ENCODE measurements at regions not wholly inside any gene's neighbourhood (a gene's known extent, or its start where the extent isn't known, plus 50 kb on each side); places are given as distances from the start of the nearest gene placed in this dataset.
"Not testable (repeated sequence)": the region's sequence is repeated elsewhere in the genome, so short reads cannot be mapped to it uniquely, and the experiment has no call there.

GRCh38 chr6:14887986-14888574 lies 357.8 kb upstream of the JARID2 start:
- Histone ChIP-seq H3K9me3 (ENCODE audit: control insufficient read depth in 3 of 3, low read length in 3 of 3) (no peaks in the 10 kb centered on the region), H3K9ac (ENCODE audit: low read depth in 1 of 3, low read length in 3 of 3) (peak overlapping the region in 1 of 3 donors; percentile 33), H3K27me3 (ENCODE audit: control insufficient read depth in 3 of 3, insufficient read depth in 3 of 3, low read length in 3 of 3) (no peaks in the 10 kb centered on the region), H3K36me3 (ENCODE audit: control insufficient read depth in 3 of 3, insufficient read depth in 3 of 3, low read length in 3 of 3) (no peaks in the 10 kb centered on the region), H3K4me3 (ENCODE audit: low read length in 3 of 3) (no peak overlapping the region), H3K4me1 (ENCODE audit: control insufficient read depth in 3 of 3, insufficient read depth in 3 of 3, low read length in 3 of 3) (peaks cover 21 to 31% (median 24%) of the 10 kb centered on the region in 3 donors), H3K27ac (ENCODE audit: low read depth, low read length) (peak overlapping the region; percentile 61)

GRCh38 chr6:14888575-14889000 lies 357.3 kb upstream of the JARID2 start:
- no peak overlapping the region for H3K4me3 ChIP-seq (ENCODE audit: low read length in 3 of 3)
- peak overlapping the region; percentile 61 for H3K27ac ChIP-seq (ENCODE audit: low read depth, low read length)
- H3K36me3 ChIP-seq (ENCODE audit: control insufficient read depth in 3 of 3, insufficient read depth in 3 of 3, low read length in 3 of 3), result no peaks in the 10 kb centered on the region

GRCh38 chr6:14889188-14889587 lies 356.7 kb upstream of the JARID2 start:
- Histone ChIP-seq H3K4me1 (ENCODE audit: control insufficient read depth in 3 of 3, insufficient read depth in 3 of 3, low read length in 3 of 3) (peaks cover 12 to 20% (median 14%) of the 10 kb centered on the region in 3 donors), H3K36me3 (ENCODE audit: control insufficient read depth in 3 of 3, insufficient read depth in 3 of 3, low read length in 3 of 3) (no peaks in the 10 kb centered on the region), H3K9ac (ENCODE audit: low read depth in 1 of 3, low read length in 3 of 3) (no peak overlapping the region), H3K27ac (ENCODE audit: low read depth, low read length) (no peak overlapping the region), H3K9me3 (ENCODE audit: control insufficient read depth in 3 of 3, low read length in 3 of 3) (no peaks in the 10 kb centered on the region), H3K27me3 (ENCODE audit: control insufficient read depth in 3 of 3, insufficient read depth in 3 of 3, low read length in 3 of 3) (no peaks in the 10 kb centered on the region), H3K4me3 (ENCODE audit: low read length in 3 of 3) (no peak overlapping the region)

More at GRCh38 chr6:14888575-14889000, 357.3 kb upstream of the JARID2 start:
- no peak overlapping the region for H3K9ac ChIP-seq (ENCODE audit: low read depth in 1 of 3, low read length in 3 of 3)
- H3K27me3 ChIP-seq (ENCODE audit: control insufficient read depth in 3 of 3, insufficient read depth in 3 of 3, low read length in 3 of 3), result no peaks in the 10 kb centered on the region
- H3K4me1 ChIP-seq (ENCODE audit: control insufficient read depth in 3 of 3, insufficient read depth in 3 of 3, low read length in 3 of 3), result peaks cover 17 to 25% (median 18%) of the 10 kb centered on the region in 3 donors
- H3K9me3 ChIP-seq (ENCODE audit: control insufficient read depth in 3 of 3, low read length in 3 of 3), result no peaks in the 10 kb centered on the region

- Histone ChIP-seq H3K36me3 (ENCODE audit: control insufficient read depth in 3 of 3, insufficient read depth in 3 of 3, low read length in 3 of 3) (no peaks in the 10 kb centered on the region), H3K27me3 (ENCODE audit: control insufficient read depth in 3 of 3, insufficient read depth in 3 of 3, low read length in 3 of 3) (no peaks in the 10 kb centered on the region), H3K4me3 (ENCODE audit: low read length in 3 of 3) (no peak overlapping the region), H3K9me3 (ENCODE audit: control insufficient read depth in 3 of 3, low read length in 3 of 3) (no peaks in the 10 kb centered on the region), H3K4me1 (ENCODE audit: control insufficient read depth in 3 of 3, insufficient read depth in 3 of 3, low read length in 3 of 3) (peaks cover 10 to 19% (median 12%) of the 10 kb centered on the region in 3 donors), H3K27ac (ENCODE audit: low read depth, low read length) (no peak overlapping the region), H3K9ac (ENCODE audit: low read depth in 1 of 3, low read length in 3 of 3) (no peak overlapping the region)
Measured at GRCh38 chr6:14889611-14890593, 356.0 kb upstream of the JARID2 start.

- H3K36me3 ChIP-seq (ENCODE audit: control insufficient read depth in 3 of 3, insufficient read depth in 3 of 3, low read length in 3 of 3); H3K9ac ChIP-seq (ENCODE audit: low read depth in 1 of 3, low read length in 3 of 3); H3K27ac ChIP-seq (ENCODE audit: low read depth, low read length); H3K9me3 ChIP-seq (ENCODE audit: control insufficient read depth in 3 of 3, low read length in 3 of 3); H3K27me3 ChIP-seq (ENCODE audit: control insufficient read depth in 3 of 3, insufficient read depth in 3 of 3, low read length in 3 of 3); H3K4me3 ChIP-seq (ENCODE audit: low read length in 3 of 3): not testable (repeated sequence)
- peaks cover 9 to 16% (median 10%) of the 10 kb centered on the region in 3 donors for H3K4me1 ChIP-seq (ENCODE audit: control insufficient read depth in 3 of 3, insufficient read depth in 3 of 3, low read length in 3 of 3)
Measured at GRCh38 chr6:14891820-14892375, 354.0 kb upstream of the JARID2 start.

GRCh38 chr6:14894105-14894504 lies 351.8 kb upstream of the JARID2 start:
- H3K4me3 ChIP-seq (ENCODE audit: low read length in 3 of 3), result no peak overlapping the region

GRCh38 chr6:14896475-14896874 lies 349.4 kb upstream of the JARID2 start:
- H3K27ac ChIP-seq (ENCODE audit: low read depth, low read length), result no peak overlapping the region
- H3K9ac ChIP-seq (ENCODE audit: low read depth in 1 of 3, low read length in 3 of 3), result no peak overlapping the region
- no peak overlapping the region for H3K4me3 ChIP-seq (ENCODE audit: low read length in 3 of 3)
- H3K27me3 ChIP-seq (ENCODE audit: control insufficient read depth in 3 of 3, insufficient read depth in 3 of 3, low read length in 3 of 3), result no peaks in the 10 kb centered on the region
- no peaks in the 10 kb centered on the region for H3K4me1 ChIP-seq (ENCODE audit: control insufficient read depth in 3 of 3, insufficient read depth in 3 of 3, low read length in 3 of 3)
- H3K9me3 ChIP-seq (ENCODE audit: control insufficient read depth in 3 of 3, low read length in 3 of 3), result no peaks in the 10 kb centered on the region
- no peaks in the 10 kb centered on the region for H3K36me3 ChIP-seq (ENCODE audit: control insufficient read depth in 3 of 3, insufficient read depth in 3 of 3, low read length in 3 of 3)

More at GRCh38 chr6:14894105-14894504, 351.8 kb upstream of the JARID2 start:
- Histone ChIP-seq H3K27ac (ENCODE audit: low read depth, low read length) (no peak overlapping the region), H3K4me1 (ENCODE audit: control insufficient read depth in 3 of 3, insufficient read depth in 3 of 3, low read length in 3 of 3) (no peaks in the 10 kb centered on the region), H3K36me3 (ENCODE audit: control insufficient read depth in 3 of 3, insufficient read depth in 3 of 3, low read length in 3 of 3) (no peaks in the 10 kb centered on the region), H3K9me3 (ENCODE audit: control insufficient read depth in 3 of 3, low read length in 3 of 3) (no peaks in the 10 kb centered on the region), H3K9ac (ENCODE audit: low read depth in 1 of 3, low read length in 3 of 3) (no peak overlapping the region), H3K27me3 (ENCODE audit: control insufficient read depth in 3 of 3, insufficient read depth in 3 of 3, low read length in 3 of 3) (no peaks in the 10 kb centered on the region)

- H3K4me3 ChIP-seq (ENCODE audit: low read length in 3 of 3), result no peak overlapping the region
- H3K9me3 ChIP-seq (ENCODE audit: control insufficient read depth in 3 of 3, low read length in 3 of 3), result no peaks in the 10 kb centered on the region
- no peak overlapping the region for H3K27ac ChIP-seq (ENCODE audit: low read depth, low read length)
- no peaks in the 10 kb centered on the region for H3K27me3 ChIP-seq (ENCODE audit: control insufficient read depth in 3 of 3, insufficient read depth in 3 of 3, low read length in 3 of 3)
- no peaks in the 10 kb centered on the region for H3K36me3 ChIP-seq (ENCODE audit: control insufficient read depth in 3 of 3, insufficient read depth in 3 of 3, low read length in 3 of 3)
- no peak overlapping the region for H3K9ac ChIP-seq (ENCODE audit: low read depth in 1 of 3, low read length in 3 of 3)
- no peaks in the 10 kb centered on the region for H3K4me1 ChIP-seq (ENCODE audit: control insufficient read depth in 3 of 3, insufficient read depth in 3 of 3, low read length in 3 of 3)
Measured at GRCh38 chr6:14897831-14898230, 348.0 kb upstream of the JARID2 start.

- H3K36me3 ChIP-seq (ENCODE audit: control insufficient read depth in 3 of 3, insufficient read depth in 3 of 3, low read length in 3 of 3); H3K9me3 ChIP-seq (ENCODE audit: control insufficient read depth in 3 of 3, low read length in 3 of 3): not testable (repeated sequence)
Measured at GRCh38 chr6:14899441-14899840, 346.4 kb upstream of the JARID2 start.

GRCh38 chr6:14900919-14901318 lies 344.9 kb upstream of the JARID2 start:
- Histone ChIP-seq H3K9ac (ENCODE audit: low read depth in 1 of 3, low read length in 3 of 3) (no peak overlapping the region), H3K36me3 (ENCODE audit: control insufficient read depth in 3 of 3, insufficient read depth in 3 of 3, low read length in 3 of 3) (no peaks in the 10 kb centered on the region), H3K4me1 (ENCODE audit: control insufficient read depth in 3 of 3, insufficient read depth in 3 of 3, low read length in 3 of 3) (no peaks in the 10 kb centered on the region), H3K27ac (ENCODE audit: low read depth, low read length) (no peak overlapping the region), H3K27me3 (ENCODE audit: control insufficient read depth in 3 of 3, insufficient read depth in 3 of 3, low read length in 3 of 3) (no peaks in the 10 kb centered on the region), H3K4me3 (ENCODE audit: low read length in 3 of 3) (no peak overlapping the region), H3K9me3 (ENCODE audit: control insufficient read depth in 3 of 3, low read length in 3 of 3) (no peaks in the 10 kb centered on the region)

More at GRCh38 chr6:14899441-14899840, 346.4 kb upstream of the JARID2 start:
- H3K27me3 ChIP-seq (ENCODE audit: control insufficient read depth in 3 of 3, insufficient read depth in 3 of 3, low read length in 3 of 3); H3K4me1 ChIP-seq (ENCODE audit: control insufficient read depth in 3 of 3, insufficient read depth in 3 of 3, low read length in 3 of 3); H3K27ac ChIP-seq (ENCODE audit: low read depth, low read length); H3K9ac ChIP-seq (ENCODE audit: low read depth in 1 of 3, low read length in 3 of 3); H3K4me3 ChIP-seq (ENCODE audit: low read length in 3 of 3): not testable (repeated sequence)
